ENCODE measurements at regions not wholly inside any gene's neighbourhood (a gene's known extent, or its start where the extent isn't known, plus 50 kb on each side); places are given as distances from the start of the nearest gene placed in this dataset.

- DNase-seq (ENCODE audit: low read depth in 2 of 2), result no peak
These were observed 78.1 kb upstream of the ZEB2 start for GRCh38 chr2:144597894-144598593.

GRCh38 chr2:144597388-144597787 lies 77.5 kb upstream of the ZEB2 start:
- no peak for DNase-seq (ENCODE audit: low read depth in 2 of 2)

- no peak for DNase-seq (ENCODE audit: low read depth in 2 of 2)
These were observed 76.4 kb upstream of the ZEB2 start for GRCh38 chr2:144596073-144596871.

DNA sequence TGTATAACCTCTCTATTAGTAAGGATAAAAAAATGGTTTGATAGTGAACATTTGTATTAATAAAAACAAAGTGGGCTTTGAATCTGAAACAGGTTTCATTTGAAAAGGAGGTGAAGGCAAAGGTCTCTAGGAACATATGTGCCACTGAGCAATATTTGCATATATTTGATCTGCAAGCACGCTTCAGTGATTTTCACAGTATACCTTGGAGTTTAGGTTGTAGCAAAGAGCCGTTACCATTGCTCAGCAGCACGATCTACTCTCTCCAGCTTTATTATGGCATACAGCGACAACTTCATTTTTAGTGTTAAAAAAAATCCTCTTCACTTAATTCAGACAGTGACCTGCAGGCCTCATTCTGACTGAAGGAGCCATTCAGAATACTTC lies 75.8 kb upstream of the ZEB2 start:
- DNase-seq (ENCODE audit: low read depth in 2 of 2), result no peak

GRCh38 chr2:144595279-144595678 lies 75.4 kb upstream of the ZEB2 start:
- no peak for DNase-seq (ENCODE audit: low read depth in 2 of 2)

DNA sequence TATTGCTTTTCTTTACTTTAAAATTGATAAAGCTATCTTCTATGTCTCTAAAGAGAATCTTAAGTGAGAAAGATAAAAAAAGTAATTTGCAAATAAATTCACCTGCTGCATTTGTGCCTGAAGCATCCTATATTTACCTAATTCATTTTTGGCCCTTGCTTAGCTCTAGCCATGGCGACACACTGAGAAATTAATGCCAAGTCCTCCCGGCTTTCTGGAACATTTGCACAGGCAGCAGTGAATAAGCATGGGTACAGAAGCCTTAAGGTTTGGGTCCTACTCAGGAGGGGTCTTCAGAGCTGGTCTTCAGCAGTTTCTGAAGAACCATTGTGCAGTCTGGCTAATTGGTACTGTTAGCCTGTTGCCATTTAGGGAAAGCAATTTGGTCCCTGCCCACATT lies 73.9 kb upstream of the ZEB2 start:
- DNase-seq (ENCODE audit: low read depth in 2 of 2), result no peak

DNA sequence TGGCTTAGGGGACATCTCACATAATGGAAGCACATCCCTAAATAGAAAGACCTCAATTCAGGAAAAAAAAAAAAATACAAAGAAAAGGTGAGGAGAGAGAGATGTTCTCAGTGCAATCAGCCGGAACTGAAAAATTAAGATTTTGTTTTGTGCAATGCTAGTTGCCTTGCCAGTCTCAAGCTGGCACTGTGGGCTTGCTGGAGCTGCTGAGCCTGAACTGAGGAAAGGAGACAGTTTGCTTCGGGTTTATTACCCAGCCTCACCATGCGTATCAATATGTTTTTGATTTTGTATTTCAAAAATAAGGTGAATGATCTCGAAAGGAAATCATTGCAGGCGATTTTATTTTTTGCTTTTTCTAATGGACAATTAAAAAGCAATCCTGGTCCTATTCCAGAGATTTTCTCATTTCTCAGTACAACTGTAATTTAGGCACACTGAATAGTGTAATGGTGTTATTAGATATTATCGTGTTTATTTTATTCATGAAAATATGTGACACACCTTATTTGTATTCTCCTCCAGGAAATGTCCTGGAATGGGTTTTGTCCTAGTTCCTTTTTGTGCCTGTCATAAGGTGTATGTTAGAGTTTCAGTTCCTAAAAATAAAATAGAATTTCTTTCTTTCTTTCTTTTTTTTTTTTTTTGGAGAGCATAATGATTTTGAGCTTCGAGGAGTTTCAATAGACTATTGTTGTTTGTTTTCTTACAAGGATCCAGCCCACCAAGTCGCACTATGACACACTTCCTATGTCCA lies 72.8 kb upstream of the ZEB2 start:
- no peak for DNase-seq (ENCODE audit: low read depth in 2 of 2)

- no peak for DNase-seq (ENCODE audit: low read depth in 2 of 2)
These were observed 67.4 kb upstream of the ZEB2 start for GRCh38 chr2:144587306-144587705.

- no peak for DNase-seq (ENCODE audit: low read depth in 2 of 2)
These were observed 66.6 kb upstream of the ZEB2 start for GRCh38 chr2:144586476-144586875.

DNA sequence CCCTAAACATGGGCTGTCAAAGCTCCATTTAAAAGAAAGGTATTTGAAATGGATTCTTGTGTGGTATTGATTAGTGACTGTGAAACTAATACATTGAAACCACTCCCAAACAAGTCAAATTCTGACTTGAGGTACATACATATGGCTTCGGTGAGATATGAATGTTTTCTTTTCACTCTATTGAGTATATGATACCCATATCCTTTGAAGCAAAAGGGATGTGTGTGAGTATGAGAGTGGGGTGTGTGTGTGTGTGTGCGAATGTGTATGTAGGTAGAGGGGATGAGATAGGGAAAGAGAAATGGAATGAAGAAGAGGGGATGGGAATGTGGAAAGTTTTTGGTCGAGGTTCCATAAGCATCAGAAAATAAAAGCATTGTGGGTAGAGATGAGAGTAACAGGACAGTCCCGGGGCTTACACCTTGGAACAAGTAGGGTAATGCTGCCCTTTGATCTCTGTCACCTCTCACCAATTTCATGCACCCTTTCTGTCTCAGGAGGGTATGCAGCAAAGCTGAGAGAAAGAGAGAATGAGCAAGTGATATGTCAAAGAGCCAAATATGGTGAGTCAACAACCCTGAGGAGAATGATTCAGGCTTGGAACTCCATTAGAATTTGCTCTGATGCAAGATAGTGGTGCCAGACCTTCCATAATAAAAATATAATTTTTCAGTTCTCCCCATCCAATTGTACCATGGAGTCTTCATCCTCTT lies 64.0 kb upstream of the ZEB2 start:
- no peak for DNase-seq (ENCODE audit: low read depth in 2 of 2)

DNA sequence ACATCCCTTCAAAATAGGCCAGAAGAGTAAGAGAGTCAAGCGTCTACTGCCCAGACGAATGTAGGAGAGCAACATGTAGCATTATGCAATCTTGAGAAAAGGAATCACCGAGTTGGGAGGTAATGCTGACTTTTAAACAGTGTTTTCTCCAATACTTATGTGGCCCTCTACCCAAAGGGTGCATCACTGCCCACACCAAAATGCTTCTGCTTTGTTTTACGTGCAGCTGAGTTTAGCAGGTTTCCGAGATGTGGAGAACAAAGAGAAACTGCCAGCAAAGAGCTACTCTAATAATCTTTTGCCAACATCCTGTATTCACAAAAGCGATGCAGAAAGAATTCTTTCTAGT lies 63.4 kb upstream of the ZEB2 start:
- DNase-seq (ENCODE audit: low read depth in 2 of 2), result no peak

DNA sequence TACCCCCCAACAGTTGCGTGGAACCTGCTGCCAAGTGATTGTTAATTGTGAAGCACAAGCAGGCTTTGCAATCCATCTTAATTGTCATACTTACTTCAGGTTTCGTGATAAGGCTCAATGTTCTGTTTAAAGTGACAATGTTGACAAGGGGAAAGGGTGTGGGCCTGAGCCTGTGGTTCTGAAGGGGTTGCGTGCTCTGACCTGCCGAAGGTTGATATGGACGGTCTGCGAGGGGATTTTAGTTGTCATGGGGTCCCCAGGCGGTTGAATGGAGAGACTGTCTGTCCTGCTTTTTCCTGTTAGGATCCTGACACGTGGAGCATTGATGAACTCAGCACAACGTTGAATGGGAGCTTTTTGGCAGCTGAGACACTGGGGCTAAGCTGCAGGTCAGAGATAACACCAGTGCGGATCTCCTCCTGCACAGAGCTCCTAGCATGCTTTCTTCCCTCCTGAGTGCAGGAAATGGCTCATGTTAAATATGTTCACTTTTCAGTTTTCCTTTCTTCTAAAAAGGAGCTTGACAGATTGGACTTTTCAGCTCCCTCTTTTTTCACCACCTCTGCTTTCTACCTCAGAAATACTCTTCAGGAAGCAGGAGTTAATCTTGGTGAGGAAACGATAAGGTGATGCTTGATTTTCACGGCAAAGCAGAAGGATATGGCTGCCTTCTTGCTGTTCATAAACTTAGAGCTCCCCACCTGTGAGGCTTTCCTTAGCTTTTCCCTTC lies 62.9 kb upstream of the ZEB2 start:
- DNase-seq (ENCODE audit: low read depth in 2 of 2), result no peak

DNA sequence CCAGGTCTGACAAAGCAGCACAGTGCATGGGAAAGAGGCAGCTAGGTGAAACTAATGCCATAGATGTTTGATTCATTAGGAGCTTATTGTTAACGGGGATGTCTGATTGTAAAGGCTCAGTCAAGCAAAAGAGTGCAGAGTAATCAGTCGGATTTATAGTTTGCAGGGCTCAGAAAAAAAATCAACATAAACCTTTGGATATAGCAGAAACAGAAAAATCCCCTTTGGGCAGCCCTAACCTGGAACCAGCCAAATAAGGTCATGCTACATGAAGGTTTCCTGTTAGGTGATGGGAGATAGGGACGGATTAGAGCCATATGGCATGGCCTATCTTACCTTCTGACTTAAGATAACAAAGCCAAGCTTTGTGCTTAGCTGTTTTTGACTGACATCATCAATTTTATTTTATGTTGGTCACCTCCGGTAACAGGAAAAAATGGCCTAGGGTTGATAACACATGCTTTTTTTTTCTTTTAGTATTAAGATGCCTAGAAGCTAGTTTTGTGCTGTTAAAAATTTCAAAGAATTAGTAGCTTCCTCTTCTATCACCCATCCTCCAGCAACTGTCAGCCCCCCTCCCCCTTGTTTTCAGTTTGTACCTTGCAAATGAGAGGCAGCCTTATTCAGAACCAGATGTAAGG lies 60.7 kb upstream of the ZEB2 start:
- no peak for DNase-seq (ENCODE audit: low read depth in 2 of 2)

DNA sequence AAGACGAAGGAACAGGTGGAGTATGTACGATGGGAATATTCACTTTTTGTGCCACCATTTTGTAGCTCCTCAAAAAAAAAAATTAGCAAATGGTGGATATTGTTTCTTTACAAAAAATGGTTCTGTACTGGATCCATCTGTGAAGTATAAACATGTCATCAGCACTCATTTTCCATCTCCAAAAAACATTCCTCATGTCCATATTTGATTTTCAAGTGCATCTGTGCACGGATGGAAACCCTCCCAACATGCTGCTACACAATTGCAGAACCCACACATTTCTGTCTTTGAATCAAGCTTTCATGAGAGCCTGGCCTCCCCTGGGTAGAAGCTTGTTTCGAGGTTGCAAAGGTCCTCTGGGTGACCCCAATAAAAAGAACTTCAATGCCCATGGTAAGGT lies 59.6 kb upstream of the ZEB2 start:
- DNase-seq (ENCODE audit: low read depth in 2 of 2), result no peak

DNA sequence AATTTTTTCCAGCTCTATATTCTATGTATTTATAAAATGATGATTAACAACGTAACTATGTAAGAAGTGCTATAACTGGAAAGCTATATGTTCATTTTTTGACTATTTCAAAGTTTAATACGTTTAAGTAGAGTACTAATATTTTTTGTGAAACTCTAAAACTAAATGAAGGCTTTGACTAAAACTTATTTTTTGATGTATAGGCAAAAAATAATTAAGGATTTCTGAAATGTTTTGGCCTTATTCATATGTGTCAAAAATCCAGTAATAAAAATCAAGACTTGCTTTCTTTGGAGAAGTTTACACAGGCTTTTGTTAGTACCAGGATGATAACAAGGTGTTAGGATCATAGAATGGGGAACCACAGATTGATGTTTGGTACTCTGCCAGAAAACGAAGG lies 58.2 kb upstream of the ZEB2 start:
- no peak for DNase-seq (ENCODE audit: low read depth in 2 of 2)

GRCh38 chr2:144572977-144573376 lies 53.1 kb upstream of the ZEB2 start:
- no peak for DNase-seq (ENCODE audit: low read depth in 2 of 2)

DNA sequence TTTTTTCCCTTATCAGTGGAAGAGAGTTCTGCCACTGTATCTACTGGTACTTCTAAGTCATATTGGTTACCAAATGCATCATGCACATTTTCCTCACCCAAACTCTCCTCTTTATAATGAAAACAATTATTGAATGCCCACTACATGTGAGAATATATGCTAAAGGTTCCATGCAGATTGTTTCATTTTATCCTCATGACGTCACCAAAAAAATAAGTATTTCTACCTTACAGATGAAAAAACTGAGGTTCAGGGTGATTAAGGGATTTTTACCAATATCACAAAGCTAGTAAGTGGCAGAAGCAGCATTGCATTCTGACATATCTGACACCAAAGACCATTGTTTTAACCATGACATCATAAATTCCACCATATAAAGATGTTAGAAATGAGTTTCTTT lies 51.9 kb upstream of the ZEB2 start:
- DNase-seq (ENCODE audit: low read depth in 2 of 2), result no peak

GRCh38 chr2:144570566-144570965 lies 50.6 kb upstream of the ZEB2 start:
- no peak for DNase-seq (ENCODE audit: low read depth in 2 of 2)
